ENCODE measurements at regions not wholly inside any gene's neighbourhood (a gene's known extent, or its start where the extent isn't known, plus 50 kb on each side); places are given as distances from the start of the nearest gene placed in this dataset.

- CTCF ChIA-PET, result no interaction called here
- Histone ChIP-seq H4K20me1 (ENCODE audit: control insufficient read depth, insufficient read depth) (no peaks in the 10 kb centered on the region), H3K9ac (ENCODE audit: control insufficient read depth, insufficient read depth, low read length) (no peak overlapping the region), H3K79me2 (ENCODE audit: control insufficient read depth, insufficient read depth, low read length) (no peaks in the 10 kb centered on the region), H3K27ac (ENCODE audit: control insufficient read depth, insufficient read depth) (no peak overlapping the region), H2AFZ (ENCODE audit: control insufficient read depth, low read depth, low read length) (peak overlapping the region; percentile 72), H3K9me3 (replicated peaks; ENCODE audit: control insufficient read depth, insufficient read depth, low read length) (peaks cover 3% of the 10 kb centered on the region; the same call in 2 of the 3 replicates), H3K4me3 (no peak overlapping the region), H3K4me2 (ENCODE audit: control insufficient read depth, insufficient read depth) (no peak overlapping the region), H3K4me1 (ENCODE audit: control insufficient read depth, insufficient read depth, low read length) (no peaks in the 10 kb centered on the region), H3K36me3 (ENCODE audit: control insufficient read depth in 2 of 2, insufficient read depth in 2 of 2, low read length in 1 of 2) (no peaks in the 10 kb centered on the region), H3K27me3 (replicated peaks in 1 of 2; ENCODE audit: control insufficient read depth in 2 of 2, insufficient read depth in 2 of 2, low read length in 1 of 2) (no peaks in the 10 kb centered on the region)
- ATAC-seq, result no peak
- FAIRE-seq, result no peak
- in situ Hi-C loops (cut with MboI), result no loop called here
- SMC1A ChIA-PET (ENCODE audit: uncharacterized antibody, unreplicated experiment), result interaction anchor here (0.9 kb wide), 1 partner anchor 16 kb away, joined by 3 read pairs; no protein-coding TSS in a partner anchor
- no peak for DNase-seq (ENCODE audit: low read depth, low spot score)
- TF ChIP-seq MYC (IDR thresholded peaks at IDR 0.05; ENCODE audit: insufficient read depth, insufficient read length, insufficient replicate concordance, low read length, severe bottlenecking), result no peak
- no peak for TF ChIP-seq CREB1 (IDR thresholded peaks at IDR 0.05; ENCODE audit: low read depth)
- no peak for TF ChIP-seq ZBED1 (IDR thresholded peaks at IDR 0.05; ENCODE audit: borderline replicate concordance)
- TF ChIP-seq IKZF1 (conservative IDR thresholded peaks at IDR 0.05), result no peak
- TF ChIP-seq STAT1 (conservative IDR thresholded peaks at IDR 0.05), result no peak
- TF ChIP-seq NRF1 (conservative IDR thresholded peaks at IDR 0.05; ENCODE audit: low read depth, low read length), result no peak
- intact Hi-C loops (cut with micrococcal nuclease; ENCODE audit: unreplicated experiment), result no loop called here
- POLR2A ChIA-PET, result no interaction called here
- BruUV-seq (replicated peaks), result no TSS peak
- RAD21 ChIA-PET (ENCODE audit: unreplicated experiment), result no interaction called here
Observed at GRCh38 chr3:152656972-152657355, 178.0 kb upstream of the P2RY1 start.

DNA sequence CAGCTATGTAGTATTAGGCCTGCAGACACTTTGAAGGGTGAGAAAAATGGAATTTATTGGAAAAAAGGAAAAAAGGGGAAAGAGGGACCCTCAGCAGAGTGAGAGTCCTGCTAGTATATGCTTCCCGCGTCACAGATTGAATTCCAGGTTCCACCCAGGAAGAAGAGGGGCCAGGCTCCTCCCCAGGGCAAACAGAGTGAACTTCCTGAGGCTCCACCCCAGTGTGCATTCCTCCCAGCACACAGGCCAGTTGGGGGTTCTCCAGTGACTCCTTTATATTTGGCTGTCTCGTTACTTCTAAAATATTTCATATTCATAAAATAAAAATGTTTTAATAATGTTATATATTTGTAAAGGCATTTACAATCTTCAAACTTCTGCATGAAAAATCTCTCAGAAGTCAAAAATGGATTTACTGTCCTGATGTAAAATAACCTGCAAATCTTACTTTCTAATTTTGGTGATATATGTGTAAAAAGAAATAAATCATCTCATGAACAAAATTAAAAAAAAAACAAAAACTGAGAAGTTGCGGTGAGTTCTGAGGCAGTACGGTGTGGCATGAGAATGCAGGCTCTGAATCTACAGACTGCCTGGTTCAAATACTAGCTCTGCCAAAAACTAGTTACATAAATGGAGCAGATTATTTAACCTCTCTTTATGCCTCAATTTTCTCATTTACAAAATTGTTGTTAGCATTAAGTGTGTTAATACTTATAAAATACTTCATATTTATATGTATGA lies 175.8 kb upstream of the P2RY1 start:
- peaks cover 5% of the 10 kb centered on the region; the same call in 2 of the 3 replicates for H3K9me3 ChIP-seq (replicated peaks; ENCODE audit: control insufficient read depth, insufficient read depth, low read length)
- no TSS peak for BruUV-seq (replicated peaks)
- H3K4me2 ChIP-seq (ENCODE audit: control insufficient read depth, insufficient read depth), result no peak overlapping the region
- H3K27ac ChIP-seq (ENCODE audit: control insufficient read depth, insufficient read depth), result no peak overlapping the region
- ChIA-PET RAD21 (ENCODE audit: unreplicated experiment) (no interaction called here), POLR2A (no interaction called here), CTCF (no interaction called here), SMC1A (ENCODE audit: uncharacterized antibody, unreplicated experiment) (interaction anchor here (1.1 kb wide), 1 partner anchor 8 kb away, joined by 3 read pairs; no protein-coding TSS in a partner anchor)
- FAIRE-seq, result no peak
- no peaks in the 10 kb centered on the region for H3K4me1 ChIP-seq (ENCODE audit: control insufficient read depth, insufficient read depth, low read length)
- no peak for ATAC-seq
- no peaks in the 10 kb centered on the region for H3K36me3 ChIP-seq (ENCODE audit: control insufficient read depth in 2 of 2, insufficient read depth in 2 of 2, low read length in 1 of 2)
- H2AFZ ChIP-seq (ENCODE audit: control insufficient read depth, low read depth, low read length), result no peak overlapping the region
- intact Hi-C loops (cut with micrococcal nuclease; ENCODE audit: unreplicated experiment) (no loop called here), in situ Hi-C loops (cut with MboI) (no loop called here)
- no peak for TF ChIP-seq NBN (IDR thresholded peaks at IDR 0.05)
- TF ChIP-seq FOS (IDR thresholded peaks at IDR 0.05; ENCODE audit: borderline replicate concordance, extremely low read depth, insufficient read length), result no peak
- no peak for TF ChIP-seq PAX5 (IDR thresholded peaks at IDR 0.05; ENCODE audit: borderline replicate concordance, low read depth, low read length)
- TF ChIP-seq TARDBP (IDR thresholded peaks at IDR 0.05; ENCODE audit: borderline replicate concordance), result no peak
- TF ChIP-seq NFXL1 (IDR thresholded peaks at IDR 0.05; ENCODE audit: borderline replicate concordance), result no peak
- TF ChIP-seq, protein P1, sequence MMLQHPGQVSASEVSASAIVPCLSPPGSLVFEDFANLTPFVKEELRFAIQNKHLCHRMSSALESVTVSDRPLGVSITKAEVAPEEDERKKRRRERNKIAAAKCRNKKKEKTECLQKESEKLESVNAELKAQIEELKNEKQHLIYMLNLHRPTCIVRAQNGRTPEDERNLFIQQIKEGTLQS (IDR thresholded peaks at IDR 0.05; ENCODE audit: borderline replicate concordance, extremely low read depth, low read depth, low read length), result no peak
- no peak for TF ChIP-seq SREBF1 (IDR thresholded peaks at IDR 0.05; ENCODE audit: low read length)
- TF ChIP-seq KDM1A (IDR thresholded peaks at IDR 0.05; ENCODE audit: borderline replicate concordance), result no peak
- TF ChIP-seq RELA (IDR thresholded peaks at IDR 0.05; ENCODE audit: borderline replicate concordance, partially characterized antibody), result no peak
- no peak for TF ChIP-seq NR2C1 (IDR thresholded peaks at IDR 0.05)
- TF ChIP-seq, protein P2, sequence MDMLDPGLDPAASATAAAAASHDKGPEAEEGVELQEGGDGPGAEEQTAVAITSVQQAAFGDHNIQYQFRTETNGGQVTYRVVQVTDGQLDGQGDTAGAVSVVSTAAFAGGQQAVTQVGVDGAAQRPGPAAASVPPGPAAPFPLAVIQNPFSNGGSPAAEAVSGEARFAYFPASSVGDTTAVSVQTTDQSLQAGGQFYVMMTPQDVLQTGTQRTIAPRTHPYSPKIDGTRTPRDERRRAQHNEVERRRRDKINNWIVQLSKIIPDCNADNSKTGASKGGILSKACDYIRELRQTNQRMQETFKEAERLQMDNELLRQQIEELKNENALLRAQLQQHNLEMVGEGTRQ (IDR thresholded peaks at IDR 0.05; ENCODE audit: borderline replicate concordance, low read depth, low read length), result no peak
- TF ChIP-seq SPI1 (IDR thresholded peaks at IDR 0.05; ENCODE audit: borderline replicate concordance, insufficient read depth, low read depth, low read length), result no peak
- TF ChIP-seq ZNF622 (IDR thresholded peaks at IDR 0.05), result no peak
- no peak for TF ChIP-seq STAT1 (conservative IDR thresholded peaks at IDR 0.05)
- no peak for TF ChIP-seq TCF3 (IDR thresholded peaks at IDR 0.05; ENCODE audit: borderline replicate concordance, insufficient read depth, low read depth, low read length)
- H3K4me3 ChIP-seq, result no peak overlapping the region
- H3K27me3 ChIP-seq (replicated peaks in 1 of 2; ENCODE audit: control insufficient read depth in 2 of 2, insufficient read depth in 2 of 2, low read length in 1 of 2), result no peaks in the 10 kb centered on the region
- no peaks in the 10 kb centered on the region for H3K79me2 ChIP-seq (ENCODE audit: control insufficient read depth, insufficient read depth, low read length)
- DNase-seq (ENCODE audit: low read depth, low spot score), result no peak
- WGBS (ENCODE audit: insufficient coverage, insufficient replicate concordance, low lambda C conversion rate, missing lambda C conversion rate), result 70% methylated on average over 5 of the region's 5 CpGs
- no peak overlapping the region for H3K9ac ChIP-seq (ENCODE audit: control insufficient read depth, insufficient read depth, low read length)
- no peaks in the 10 kb centered on the region for H4K20me1 ChIP-seq (ENCODE audit: control insufficient read depth, insufficient read depth)
